Esophagus muscularis mucosa (tissue), 3 donors: ENCODE measurements at regions not wholly inside any gene's neighbourhood (a gene's known extent, or its start where the extent isn't known, plus 50 kb on each side); places are given as distances from the start of the nearest gene placed in this dataset.

ENCODE experiments used
- POLR2AphosphoS5 ChIP-seq, 2 donors: sonication (generic); formaldehyde crosslinking; IDR thresholded peaks; one replicate each; pipeline ENCODE4 v1.6.1; 2017; ENCODE audit warnings: antibody characterized with exemption in 2 of 2
- TF ChIP-seq, protein P1 (sequence below), 3 experiments: fragments of 200-600 bp in 2 of 3; fragments of 450-650 bp in 1 of 3; sonication (generic) in 2 of 3; IDR thresholded peaks; one replicate each; pipeline ENCODE4 v1.5.1; 2017 to 2019; ENCODE audit warnings: antibody characterized with exemption in 3 of 3, mild to moderate bottlenecking in 2 of 3, moderate library complexity in 1 of 3

- TF ChIP-seq POLR2AphosphoS5 (IDR thresholded peaks at IDR 0.05): no peak
- TF ChIP-seq, protein P1, sequence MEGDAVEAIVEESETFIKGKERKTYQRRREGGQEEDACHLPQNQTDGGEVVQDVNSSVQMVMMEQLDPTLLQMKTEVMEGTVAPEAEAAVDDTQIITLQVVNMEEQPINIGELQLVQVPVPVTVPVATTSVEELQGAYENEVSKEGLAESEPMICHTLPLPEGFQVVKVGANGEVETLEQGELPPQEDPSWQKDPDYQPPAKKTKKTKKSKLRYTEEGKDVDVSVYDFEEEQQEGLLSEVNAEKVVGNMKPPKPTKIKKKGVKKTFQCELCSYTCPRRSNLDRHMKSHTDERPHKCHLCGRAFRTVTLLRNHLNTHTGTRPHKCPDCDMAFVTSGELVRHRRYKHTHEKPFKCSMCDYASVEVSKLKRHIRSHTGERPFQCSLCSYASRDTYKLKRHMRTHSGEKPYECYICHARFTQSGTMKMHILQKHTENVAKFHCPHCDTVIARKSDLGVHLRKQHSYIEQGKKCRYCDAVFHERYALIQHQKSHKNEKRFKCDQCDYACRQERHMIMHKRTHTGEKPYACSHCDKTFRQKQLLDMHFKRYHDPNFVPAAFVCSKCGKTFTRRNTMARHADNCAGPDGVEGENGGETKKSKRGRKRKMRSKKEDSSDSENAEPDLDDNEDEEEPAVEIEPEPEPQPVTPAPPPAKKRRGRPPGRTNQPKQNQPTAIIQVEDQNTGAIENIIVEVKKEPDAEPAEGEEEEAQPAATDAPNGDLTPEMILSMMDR (IDR thresholded peaks at IDR 0.05): no peak
These were observed 895.6 kb upstream of the MAP3K7 start for GRCh38 chr6:91482498-91482897.
